OCI-LY7 (cell line): ENCODE measurements at regions not wholly inside any gene's neighbourhood (a gene's known extent, or its start where the extent isn't known, plus 50 kb on each side); places are given as distances from the start of the nearest gene placed in this dataset.

Experiments
- EZH2phosphoT487 ChIP-seq: fragments of 200-600 bp; sonication (generic); IDR thresholded peaks from 2 replicates; pipeline ENCODE4 v1.6.1; 2018; ENCODE audit warnings: low read depth, borderline replicate concordance, mild to moderate bottlenecking, mixed run types, antibody characterized with exemption, low read length, moderate library complexity, mixed read lengths
- TF ChIP-seq, protein P1 (sequence below): fragments of 200-600 bp; sonication (generic); conservative IDR thresholded peaks from 2 replicates; pipeline ENCODE4 v1.5.1; 2014; ENCODE audit warnings: mild to moderate bottlenecking, antibody characterized with exemption, low read length, moderate library complexity, mixed read lengths

DNA sequence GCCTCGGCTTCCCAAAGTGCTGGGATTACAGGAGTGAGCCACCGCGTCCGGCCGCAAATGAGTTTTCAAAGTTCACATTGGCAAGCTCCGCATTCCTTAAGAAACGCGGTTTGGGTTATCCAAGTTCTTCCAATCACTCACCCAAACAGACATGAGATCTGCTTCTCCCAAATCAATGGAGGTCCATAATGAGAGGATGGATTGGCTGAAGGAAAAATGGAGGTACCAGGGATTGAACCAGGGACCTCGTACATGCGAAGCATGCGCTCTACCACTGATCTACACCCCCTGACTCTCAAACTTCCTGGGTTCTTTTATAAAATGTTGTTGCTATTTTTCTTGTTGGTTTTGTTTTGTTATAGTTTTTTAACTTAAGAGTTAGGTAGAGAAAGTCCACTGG lies 170.0 kb downstream of the GPX5 start:
- TF ChIP-seq, protein P1, sequence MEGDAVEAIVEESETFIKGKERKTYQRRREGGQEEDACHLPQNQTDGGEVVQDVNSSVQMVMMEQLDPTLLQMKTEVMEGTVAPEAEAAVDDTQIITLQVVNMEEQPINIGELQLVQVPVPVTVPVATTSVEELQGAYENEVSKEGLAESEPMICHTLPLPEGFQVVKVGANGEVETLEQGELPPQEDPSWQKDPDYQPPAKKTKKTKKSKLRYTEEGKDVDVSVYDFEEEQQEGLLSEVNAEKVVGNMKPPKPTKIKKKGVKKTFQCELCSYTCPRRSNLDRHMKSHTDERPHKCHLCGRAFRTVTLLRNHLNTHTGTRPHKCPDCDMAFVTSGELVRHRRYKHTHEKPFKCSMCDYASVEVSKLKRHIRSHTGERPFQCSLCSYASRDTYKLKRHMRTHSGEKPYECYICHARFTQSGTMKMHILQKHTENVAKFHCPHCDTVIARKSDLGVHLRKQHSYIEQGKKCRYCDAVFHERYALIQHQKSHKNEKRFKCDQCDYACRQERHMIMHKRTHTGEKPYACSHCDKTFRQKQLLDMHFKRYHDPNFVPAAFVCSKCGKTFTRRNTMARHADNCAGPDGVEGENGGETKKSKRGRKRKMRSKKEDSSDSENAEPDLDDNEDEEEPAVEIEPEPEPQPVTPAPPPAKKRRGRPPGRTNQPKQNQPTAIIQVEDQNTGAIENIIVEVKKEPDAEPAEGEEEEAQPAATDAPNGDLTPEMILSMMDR, result no peak
- TF ChIP-seq EZH2phosphoT487, result no peak
